ENCODE measurements at regions not wholly inside any gene's neighbourhood (a gene's known extent, or its start where the extent isn't known, plus 50 kb on each side); places are given as distances from the start of the nearest gene placed in this dataset.

- TF ChIP-seq CTCF (IDR thresholded peaks at IDR 0.05; ENCODE audit: low read length) (no peak), EZH2 (optimal IDR thresholded peaks at IDR 0.05; ENCODE audit: low read depth, low read length) (no peak)
Measured at GRCh38 chr9:89878687-89879086, 273.9 kb downstream of the GADD45G start.
